22Rv1 (cell line): ENCODE measurements at regions not wholly inside any gene's neighbourhood (a gene's known extent, or its start where the extent isn't known, plus 50 kb on each side); places are given as distances from the start of the nearest gene placed in this dataset.

Experiments
- CTCF ChIP-seq: fragments of 450-650 bp; IDR thresholded peaks from 2 replicates; pipeline ENCODE4 v1.5.1; 2017; ENCODE audit warnings: mild to moderate bottlenecking
- ZFX ChIP-seq: fragments of 450-650 bp; IDR thresholded peaks from 2 replicates; pipeline ENCODE4 v1.6.1; 2017; ENCODE audit warnings: antibody characterized with exemption, borderline replicate concordance

- TF ChIP-seq CTCF (no peak), ZFX (no peak)
These were observed 173.5 kb upstream of the FMR1 start for GRCh38 chrX:147738265-147738664.
